Fibroblast of lung (primary cell): ENCODE measurements at regions not wholly inside any gene's neighbourhood (a gene's known extent, or its start where the extent isn't known, plus 50 kb on each side); places are given as distances from the start of the nearest gene placed in this dataset.

Source experiments
- DNase-seq, 2 donors: peaks; one replicate each; pipeline versions ENCODE4 v3.0.0 to v3.0.0-alpha.2; 2010; ENCODE audit warnings: low read depth in 2 of 2
- H2AFZ ChIP-seq: 2 replicates; pipeline ENCODE4 v1.5.1; 2012; ENCODE audit warnings: low read length, control low read depth, inconsistent platforms
- H3K27ac ChIP-seq: 2 replicates; pipeline ENCODE4 v1.5.1; 2011; ENCODE audit warnings: low read length, control low read depth; ENCODE audit not compliant: insufficient read depth
- H3K27me3 ChIP-seq: 2 replicates; pipeline ENCODE4 v1.5.1; 2011; ENCODE audit warnings: mild to moderate bottlenecking, low read length; ENCODE audit not compliant: control insufficient read depth, insufficient read depth
- H3K36me3 ChIP-seq: 2 replicates; pipeline ENCODE4 v1.5.1; 2011; ENCODE audit warnings: low read length; ENCODE audit not compliant: control insufficient read depth, insufficient read depth
- H3K4me1 ChIP-seq: 2 replicates; pipeline ENCODE4 v1.5.1; 2011; ENCODE audit warnings: low read length; ENCODE audit not compliant: control insufficient read depth, insufficient read depth; ENCODE audit errors: extremely low read depth
- H3K4me2 ChIP-seq: 2 replicates; pipeline ENCODE4 v1.5.1; 2011; ENCODE audit warnings: low read length, control low read depth; ENCODE audit not compliant: insufficient read depth; ENCODE audit errors: extremely low read depth
- H3K4me3 ChIP-seq, 4 experiments: fragments of 200-600 bp in 1 of 4; sonication (generic) in 1 of 4; replicated peaks in 1 of 4; 2 replicates each; pipeline ENCODE4 v1.5.1; 2011 to 2016; ENCODE audit warnings: low read length in 4 of 4, low read depth in 3 of 4, mild to moderate bottlenecking in 3 of 4, control low read depth in 2 of 4, inconsistent platforms in 1 of 4, mixed read lengths in 1 of 4; ENCODE audit not compliant: insufficient read depth in 1 of 4; ENCODE audit errors: control extremely low read depth in 1 of 4
- H3K79me2 ChIP-seq: 2 replicates; pipeline ENCODE4 v1.5.1; 2012; ENCODE audit warnings: mild to moderate bottlenecking, low read length, inconsistent platforms; ENCODE audit not compliant: control insufficient read depth, insufficient read depth
- H3K9ac ChIP-seq: 2 replicates; pipeline ENCODE4 v1.5.1; 2011; ENCODE audit warnings: mild to moderate bottlenecking, low read length, control low read depth; ENCODE audit not compliant: insufficient read depth
- H3K9me3 ChIP-seq: 2 replicates; pipeline ENCODE4 v1.5.1; 2012; ENCODE audit warnings: low read depth, low read length; ENCODE audit not compliant: control insufficient read depth, insufficient read depth
- H4K20me1 ChIP-seq: 2 replicates; pipeline ENCODE4 v1.5.1; 2011; ENCODE audit warnings: low read length; ENCODE audit not compliant: control insufficient read depth, insufficient read depth; ENCODE audit errors: extremely low read depth
- CTCF ChIP-seq, 2 donors: IDR thresholded peaks in 1 of 2; conservative IDR thresholded peaks in 1 of 2; 1 replicate in 1 of 2; 2 replicates in 1 of 2; pipeline ENCODE4 v1.5.1; 2011 to 2012; ENCODE audit warnings: low read length in 2 of 2, control low read depth in 1 of 2, inconsistent platforms in 1 of 2, low read depth in 1 of 2, mild to moderate bottlenecking in 1 of 2
- EZH2 ChIP-seq: IDR thresholded peaks from 2 replicates; pipeline ENCODE4 v1.5.1; 2012; ENCODE audit warnings: low read length, control low read depth, mild to moderate bottlenecking; ENCODE audit errors: missing control alignments

DNA sequence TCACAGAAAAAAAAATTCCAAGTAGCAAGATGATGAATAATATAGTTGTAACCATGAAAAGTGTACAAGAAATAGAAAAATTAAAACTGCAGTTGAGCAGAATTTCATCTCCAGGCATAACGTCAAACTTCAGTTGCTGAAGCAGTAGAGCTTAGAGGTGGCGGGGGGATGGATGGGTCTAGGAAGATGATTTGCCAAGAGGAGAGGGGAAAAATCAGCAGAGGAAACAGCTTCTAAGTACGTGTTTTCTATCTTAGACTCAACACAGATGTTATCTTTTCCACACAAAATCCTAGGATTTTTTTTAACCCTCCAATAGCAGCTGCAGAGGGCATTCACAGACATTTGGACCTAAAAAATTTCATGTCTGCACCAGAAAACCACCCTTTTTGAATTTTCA lies 136.0 kb downstream of the OPN5 start:
- Histone ChIP-seq H2AFZ (no peak overlapping the region), H3K79me2 (no peaks in the 10 kb centered on the region)

DNA sequence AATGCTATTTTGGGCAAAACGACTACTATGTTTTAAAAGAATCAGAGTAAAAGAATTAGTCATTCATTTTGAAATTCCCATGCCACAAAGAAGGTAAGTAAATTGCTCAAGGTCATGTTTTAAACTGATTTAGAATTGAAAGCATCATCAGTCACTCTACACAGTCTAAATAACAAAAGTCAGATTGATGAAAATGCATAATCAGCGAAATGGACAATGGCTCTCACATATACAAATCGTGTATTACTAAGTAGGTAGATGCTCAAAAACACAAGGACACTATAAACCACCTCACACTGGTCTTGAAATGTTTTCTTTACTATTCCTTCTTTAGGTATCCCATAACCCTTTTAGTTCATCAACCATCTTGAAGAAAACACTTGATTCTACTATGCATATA lies 135.4 kb downstream of the OPN5 start:
- Histone ChIP-seq H3K9me3 (no peaks in the 10 kb centered on the region), H3K9ac (no peak overlapping the region), H3K27me3 (no peaks in the 10 kb centered on the region), H3K4me2 (no peak overlapping the region), H3K4me3 (no peak overlapping the region), H2AFZ (no peak overlapping the region), H4K20me1 (no peaks in the 10 kb centered on the region), H3K4me1 (no peaks in the 10 kb centered on the region), H3K36me3 (no peaks in the 10 kb centered on the region), H3K79me2 (no peaks in the 10 kb centered on the region), H3K27ac (no peak overlapping the region)
- TF ChIP-seq CTCF (conservative IDR thresholded peaks at IDR 0.05 in 1 of 2, IDR thresholded peaks at IDR 0.05 in 1 of 2; ENCODE audit: low read depth in 1 of 2, low read length in 2 of 2) (no peak), EZH2 (no peak)
- no peak for DNase-seq

More for the DNA sequence above, 136.0 kb downstream of the OPN5 start:
- TF ChIP-seq EZH2 (no peak), CTCF (conservative IDR thresholded peaks at IDR 0.05 in 1 of 2, IDR thresholded peaks at IDR 0.05 in 1 of 2; ENCODE audit: low read depth in 1 of 2, low read length in 2 of 2) (no peak)
- Histone ChIP-seq H3K4me3 (no peak overlapping the region), H3K4me1 (no peaks in the 10 kb centered on the region), H3K9ac (no peak overlapping the region), H3K4me2 (no peak overlapping the region), H3K9me3 (no peaks in the 10 kb centered on the region), H3K36me3 (no peaks in the 10 kb centered on the region), H4K20me1 (no peaks in the 10 kb centered on the region), H3K27me3 (no peaks in the 10 kb centered on the region), H3K27ac (no peak overlapping the region)
- no peak for DNase-seq

DNA sequence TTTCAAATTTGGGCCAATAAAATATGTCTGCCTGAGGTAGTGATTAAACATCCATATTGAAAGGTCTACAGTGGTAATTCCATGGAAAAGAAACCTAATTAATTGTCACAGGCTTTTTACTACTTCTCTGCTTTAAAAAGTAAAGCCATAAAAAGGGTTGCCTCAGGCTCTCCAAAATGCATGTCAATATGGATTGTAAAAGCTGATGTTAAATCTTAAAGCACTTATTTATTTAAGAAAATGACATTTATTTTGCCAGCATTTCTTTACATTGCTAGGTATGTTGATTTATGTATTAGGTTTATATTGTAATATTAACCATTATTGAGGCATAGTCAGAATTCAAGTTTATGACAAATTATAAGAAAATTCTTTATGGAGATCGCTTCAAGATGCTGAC lies 133.2 kb downstream of the OPN5 start:
- H3K9me3 ChIP-seq, result no peaks in the 10 kb centered on the region
- no peak overlapping the region for H3K4me3 ChIP-seq
- no peaks in the 10 kb centered on the region for H4K20me1 ChIP-seq
- H3K4me1 ChIP-seq, result no peaks in the 10 kb centered on the region
- no peaks in the 10 kb centered on the region for H3K79me2 ChIP-seq
- H3K9ac ChIP-seq, result no peak overlapping the region
- no peak for DNase-seq
- H2AFZ ChIP-seq, result no peak overlapping the region
- H3K27ac ChIP-seq, result no peak overlapping the region
- TF ChIP-seq CTCF (conservative IDR thresholded peaks at IDR 0.05 in 1 of 2, IDR thresholded peaks at IDR 0.05 in 1 of 2; ENCODE audit: low read depth in 1 of 2, low read length in 2 of 2), result no peak
- no peak for TF ChIP-seq EZH2
- H3K4me2 ChIP-seq, result no peak overlapping the region
- H3K36me3 ChIP-seq, result no peaks in the 10 kb centered on the region
- no peaks in the 10 kb centered on the region for H3K27me3 ChIP-seq
